G401 (cell line): ENCODE measurements at regions not wholly inside any gene's neighbourhood (a gene's known extent, or its start where the extent isn't known, plus 50 kb on each side); places are given as distances from the start of the nearest gene placed in this dataset.

Experiments used
- DNase-seq: peaks from one replicate; pipeline ENCODE4 v3.0.0-alpha.2; 2015; ENCODE audit warnings: low spot score
- in situ Hi-C: cut with HindIII; loops from 2 replicates; pipeline ENCODE4 v1.10.0; 2016; ENCODE audit warnings: low sequenced_read_pairs, mixed read lengths

DNA sequence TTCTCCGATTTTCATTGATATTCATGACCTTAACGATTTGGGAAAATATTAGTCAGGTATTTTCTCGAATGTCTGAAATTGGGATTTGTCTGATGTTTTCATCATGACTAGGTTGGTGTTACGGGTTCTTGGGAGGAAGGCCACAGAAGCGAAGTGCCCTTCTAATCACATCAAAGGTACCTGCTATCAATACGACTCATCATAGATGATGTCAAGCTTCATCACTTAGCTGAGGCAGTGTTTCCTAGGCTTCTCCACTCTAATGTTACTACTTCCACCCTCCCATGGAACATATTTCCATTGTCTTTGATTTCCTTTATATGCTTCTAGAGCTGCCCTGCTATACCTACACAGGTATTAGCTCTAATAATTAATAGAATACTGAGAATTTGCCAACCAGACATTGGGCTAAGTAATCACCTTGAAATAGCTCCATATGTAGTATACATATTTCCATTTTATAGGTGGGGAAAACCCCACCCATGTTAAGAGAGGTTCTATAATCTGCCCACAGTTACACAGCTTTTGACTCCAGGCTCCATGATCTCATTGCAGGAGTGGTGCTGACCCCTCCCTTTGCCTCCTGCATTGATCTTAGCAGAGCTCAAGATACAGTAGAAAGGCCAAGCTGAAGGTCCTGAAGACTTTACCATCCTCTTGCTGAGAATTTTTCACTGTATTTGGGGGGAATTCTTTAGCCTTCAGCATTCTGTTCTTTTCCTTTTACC is 238.6 kb upstream of the ADAMTSL1 start:
- in situ Hi-C loops = no loop called here
- no peak for DNase-seq

DNA sequence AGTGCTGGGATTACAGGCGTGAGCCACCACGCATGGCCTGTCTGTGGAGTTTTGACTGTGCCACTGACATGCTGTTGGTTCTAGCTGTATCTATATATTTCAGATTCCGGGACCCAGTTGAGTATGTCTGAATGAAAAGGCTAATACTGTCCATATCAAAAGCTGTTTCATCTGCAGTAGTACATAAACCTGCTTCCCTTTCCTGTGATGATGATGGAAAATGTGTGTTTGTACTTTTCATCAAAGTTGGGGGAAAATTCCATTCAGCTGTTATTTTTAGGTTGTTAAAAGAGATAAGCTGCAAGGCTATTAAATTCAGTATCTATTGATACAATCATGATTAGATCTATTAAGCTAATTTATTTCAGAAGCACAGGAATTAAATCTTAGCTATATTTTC is 237.6 kb upstream of the ADAMTSL1 start:
- DNase-seq = no peak
- in situ Hi-C loops = no loop called here

DNA sequence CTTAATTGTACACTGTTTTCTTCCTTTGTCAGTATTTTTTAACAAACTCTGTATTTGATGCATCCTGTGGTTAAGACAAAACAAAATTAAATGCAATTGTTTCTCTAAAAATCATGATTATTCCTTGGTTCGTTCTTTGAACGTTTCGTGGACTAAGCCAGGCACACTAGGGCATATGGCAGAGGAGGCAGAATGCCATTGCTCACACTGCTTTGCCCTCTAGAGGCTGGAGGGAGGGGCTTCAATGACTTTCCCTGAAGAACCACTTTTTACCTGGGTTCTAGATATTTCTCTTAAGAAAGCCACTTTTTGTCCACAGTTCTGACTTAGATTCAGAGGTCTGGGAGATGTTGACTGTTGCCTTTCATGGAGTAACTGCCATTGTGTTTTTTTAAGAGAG is 236.2 kb upstream of the ADAMTSL1 start:
- in situ Hi-C loops = no loop called here
- DNase-seq = no peak

DNA sequence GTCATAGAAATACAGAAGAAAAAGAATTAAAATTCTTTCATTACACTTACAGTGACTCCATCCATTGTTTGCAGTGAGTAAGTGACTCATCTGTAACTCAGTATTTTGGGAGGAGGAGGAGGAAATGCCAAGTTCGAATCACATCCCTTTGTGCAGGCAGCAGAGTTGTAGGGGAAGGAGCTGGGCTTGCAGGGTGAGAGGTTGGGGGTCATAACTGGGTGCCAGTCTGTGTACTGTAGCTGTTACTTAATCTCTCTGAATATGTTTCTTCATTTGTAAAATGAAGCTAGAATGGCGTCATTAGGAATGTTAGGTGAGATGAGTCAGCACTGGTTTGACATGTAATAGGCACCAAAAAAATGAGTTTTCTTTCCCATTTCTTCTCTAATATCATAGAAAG is 235.7 kb upstream of the ADAMTSL1 start:
- in situ Hi-C loops = no loop called here
- no peak for DNase-seq

DNA sequence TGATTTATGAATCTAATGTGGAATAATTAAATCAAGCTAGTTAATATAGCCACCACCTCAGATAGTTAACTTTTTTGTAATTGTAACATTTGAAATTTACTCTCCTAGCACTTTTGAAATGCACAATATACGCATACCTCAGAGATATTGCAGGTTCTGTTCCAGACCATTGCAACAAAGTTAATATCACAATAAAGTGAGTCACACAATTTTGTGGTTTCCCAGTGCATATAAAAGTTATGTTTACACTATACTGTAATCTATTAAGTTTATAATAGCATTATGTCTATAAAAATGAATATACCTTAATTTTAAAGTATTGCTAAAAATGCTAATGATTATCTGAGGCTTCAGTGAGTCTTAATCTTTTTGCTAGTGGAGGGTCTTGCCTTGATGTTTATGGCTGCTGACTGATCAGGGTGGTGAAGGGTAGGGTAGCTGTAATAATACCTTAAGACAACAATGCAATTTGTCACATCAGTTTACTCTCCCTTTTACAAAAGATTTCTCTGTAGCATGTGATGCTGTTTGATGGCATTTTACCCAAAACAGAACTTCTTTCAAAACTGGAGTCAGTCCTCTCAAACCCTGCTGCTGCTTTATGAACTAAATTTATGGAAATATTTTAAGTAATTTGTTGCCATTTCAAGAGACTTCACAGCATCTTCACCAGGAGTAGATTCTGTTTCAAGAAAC is 235.1 kb upstream of the ADAMTSL1 start:
- in situ Hi-C loops = no loop called here
- no peak for DNase-seq

DNA sequence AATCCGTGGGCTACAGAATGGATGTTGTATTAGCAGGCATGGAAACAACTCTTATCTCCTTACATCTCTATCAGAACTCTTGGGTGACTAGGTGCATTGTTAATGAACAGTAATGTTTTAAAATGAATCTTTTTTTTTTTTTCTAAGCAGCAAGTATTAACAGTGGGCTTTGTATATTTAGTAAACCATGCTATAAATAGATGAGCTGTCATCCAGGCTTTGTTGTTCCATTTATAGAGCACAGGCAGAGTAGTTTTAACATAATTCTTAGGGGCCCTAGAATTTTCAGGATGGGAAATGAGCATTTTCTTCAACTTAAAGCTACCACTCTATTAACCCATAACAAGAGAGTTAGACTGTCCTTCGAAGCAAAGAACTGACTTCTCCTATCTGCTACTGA is 233.7 kb upstream of the ADAMTSL1 start:
- in situ Hi-C loops = no loop called here
- DNase-seq = no peak

DNA sequence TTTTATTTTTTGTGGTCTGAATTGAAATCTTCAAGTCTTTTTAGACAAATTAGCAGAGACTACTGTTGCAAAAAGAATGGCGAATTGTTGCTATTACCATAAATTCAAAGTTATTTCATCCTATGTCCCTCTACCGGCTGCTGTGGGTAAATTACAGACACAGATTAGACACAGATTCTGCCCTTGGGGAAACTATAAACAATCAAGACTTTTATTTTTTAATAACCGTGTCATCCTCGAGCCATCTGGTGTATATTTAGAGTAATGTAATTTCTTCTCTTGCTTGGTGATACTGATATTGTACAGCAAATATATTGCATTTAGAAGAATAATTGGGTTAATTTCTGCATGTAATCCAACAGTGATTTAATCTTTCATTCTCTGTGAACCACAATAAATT is 228.0 kb upstream of the ADAMTSL1 start:
- no peak for DNase-seq
- in situ Hi-C loops = no loop called here

DNA sequence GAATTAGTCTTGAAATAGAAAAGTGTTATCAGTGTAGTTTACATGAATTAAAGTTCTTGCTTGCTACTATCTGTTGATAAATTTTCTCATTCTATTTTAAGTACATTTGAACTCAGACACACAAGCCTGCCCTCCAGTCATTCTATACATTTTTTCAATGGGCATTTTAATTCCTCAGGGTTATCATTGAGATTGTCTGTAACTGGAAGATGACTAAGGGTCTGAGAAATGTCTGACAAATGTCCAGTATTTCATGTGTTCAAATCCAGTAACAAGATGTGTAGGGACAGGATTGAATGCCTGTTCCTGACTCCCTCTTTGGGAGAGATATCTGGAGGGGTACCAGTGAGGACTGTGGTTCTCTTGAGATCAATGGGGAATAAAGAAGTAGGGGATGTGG is 223.9 kb upstream of the ADAMTSL1 start:
- in situ Hi-C loops = no loop called here
- DNase-seq = no peak

DNA sequence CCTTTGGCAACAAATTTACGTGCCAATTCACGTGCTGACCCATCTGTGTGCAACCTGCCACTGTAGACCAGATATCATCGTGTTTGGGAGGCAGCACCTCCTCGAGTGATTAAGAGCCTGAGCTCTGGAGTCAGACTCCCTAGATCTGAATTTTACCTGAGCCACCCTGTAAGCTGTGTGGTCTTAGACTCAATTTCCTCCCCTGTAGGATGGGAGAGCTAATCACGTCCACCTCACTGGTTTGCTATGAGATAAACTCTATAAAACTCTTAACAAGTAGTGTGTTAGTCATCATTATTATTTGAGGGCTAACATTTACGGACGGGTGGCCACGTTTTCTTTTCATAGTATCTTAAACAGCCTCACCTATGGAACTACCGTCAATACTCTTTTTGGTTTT is 220.0 kb upstream of the ADAMTSL1 start:
- DNase-seq = no peak
- in situ Hi-C loops = no loop called here

DNA sequence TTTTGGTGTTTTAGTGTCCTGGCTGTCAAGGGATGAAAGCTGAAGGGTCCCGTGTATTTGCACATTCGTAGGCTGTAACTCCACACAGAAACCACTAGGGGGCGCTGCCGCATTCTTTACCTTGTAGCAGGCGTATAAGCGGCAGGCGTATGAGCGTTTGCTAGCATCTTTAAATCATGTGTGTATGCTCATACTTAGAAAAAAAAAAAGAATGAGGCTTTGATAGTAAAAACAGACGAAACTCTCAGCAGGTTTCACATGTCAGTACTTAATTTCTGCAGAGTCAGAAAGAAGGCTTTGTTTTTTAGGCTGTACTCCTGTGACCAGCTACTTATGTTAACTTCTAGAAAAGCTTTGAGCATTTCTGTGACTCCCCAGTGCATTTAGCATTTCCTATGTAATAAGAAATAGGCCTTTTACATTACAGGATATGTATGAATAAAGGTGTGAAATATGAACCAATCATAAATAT is 218.8 kb upstream of the ADAMTSL1 start:
- in situ Hi-C loops = no loop called here
- peak; percentile 87 for DNase-seq

DNA sequence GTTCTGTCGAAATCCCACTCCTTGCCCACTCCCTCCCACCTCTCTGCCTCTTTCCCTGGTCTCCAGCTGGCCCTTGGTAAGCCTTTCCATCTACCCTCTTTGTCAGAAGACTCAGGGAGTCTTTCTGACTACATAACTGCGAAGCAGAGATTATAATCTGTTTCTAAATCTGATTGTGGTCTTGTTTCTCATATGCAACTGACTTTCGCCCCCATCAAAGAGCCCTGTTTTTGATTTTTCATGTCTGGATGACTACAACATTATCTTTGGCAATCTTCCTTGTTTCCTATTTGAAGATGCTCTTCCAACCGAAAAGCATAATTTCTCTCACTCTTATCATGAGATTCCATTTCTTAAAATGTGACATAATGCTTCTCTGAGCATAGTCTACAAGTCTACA is 218.2 kb upstream of the ADAMTSL1 start:
- in situ Hi-C loops = no loop called here
- DNase-seq = no peak

DNA sequence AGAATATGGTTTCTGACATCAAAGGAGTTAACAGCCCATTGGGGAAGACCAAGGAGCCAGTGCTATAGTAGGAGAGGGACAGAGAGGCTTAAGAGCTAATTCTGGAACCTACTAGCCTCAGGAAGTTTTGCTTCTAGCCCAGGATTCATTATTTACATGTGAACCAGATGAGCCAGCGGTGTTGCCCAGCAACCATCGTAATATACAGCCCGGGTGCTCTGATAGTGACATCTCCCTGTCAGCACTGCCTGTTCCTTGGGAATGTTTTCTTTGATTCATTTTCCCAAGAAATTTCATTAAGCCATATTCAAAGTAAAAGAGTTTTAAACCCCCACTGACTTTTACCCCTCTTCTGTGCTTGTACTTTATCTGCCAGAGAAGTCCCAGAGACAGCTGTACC is 217.4 kb upstream of the ADAMTSL1 start:
- no peak for DNase-seq
- in situ Hi-C loops = no loop called here

DNA sequence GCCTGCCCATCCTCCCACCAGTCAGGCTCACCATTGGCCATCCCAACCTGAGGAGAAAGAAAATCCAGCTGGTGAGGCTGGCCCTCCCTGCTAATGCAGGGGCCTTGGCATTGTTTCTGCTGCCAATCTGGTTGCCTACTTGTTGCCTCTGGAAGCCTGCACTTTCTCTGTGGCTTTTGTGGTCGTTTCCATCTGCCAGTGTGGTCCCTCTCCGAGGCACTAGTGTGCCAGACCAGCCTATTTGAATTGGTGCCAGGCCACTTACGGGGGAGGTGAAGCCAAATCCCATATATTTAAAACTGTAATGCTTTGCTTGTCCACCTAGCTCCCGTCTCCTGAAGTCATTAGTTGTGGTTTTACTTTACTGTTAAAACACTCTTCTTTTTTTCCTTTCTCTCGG is 213.4 kb upstream of the ADAMTSL1 start:
- in situ Hi-C loops = no loop called here
- no peak for DNase-seq

DNA sequence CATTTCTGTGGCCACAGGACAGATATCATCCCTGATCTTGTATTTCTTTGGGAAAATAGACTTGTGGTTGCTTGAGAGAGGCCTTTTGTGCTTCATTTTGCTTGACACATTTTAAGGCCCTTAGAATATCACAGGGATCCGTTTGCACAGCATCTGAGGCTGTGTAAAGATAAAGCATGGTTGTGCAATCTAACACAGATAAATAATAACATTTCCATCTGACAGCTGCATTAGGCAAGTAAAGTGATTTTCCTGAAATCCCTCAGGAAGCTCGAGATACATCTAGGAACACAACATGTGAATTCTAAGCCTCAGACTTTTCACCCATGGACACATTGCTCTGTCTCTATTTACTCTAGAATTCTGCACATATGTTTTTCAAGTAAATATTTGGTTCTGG is 212.8 kb upstream of the ADAMTSL1 start:
- in situ Hi-C loops = no loop called here
- DNase-seq = no peak

DNA sequence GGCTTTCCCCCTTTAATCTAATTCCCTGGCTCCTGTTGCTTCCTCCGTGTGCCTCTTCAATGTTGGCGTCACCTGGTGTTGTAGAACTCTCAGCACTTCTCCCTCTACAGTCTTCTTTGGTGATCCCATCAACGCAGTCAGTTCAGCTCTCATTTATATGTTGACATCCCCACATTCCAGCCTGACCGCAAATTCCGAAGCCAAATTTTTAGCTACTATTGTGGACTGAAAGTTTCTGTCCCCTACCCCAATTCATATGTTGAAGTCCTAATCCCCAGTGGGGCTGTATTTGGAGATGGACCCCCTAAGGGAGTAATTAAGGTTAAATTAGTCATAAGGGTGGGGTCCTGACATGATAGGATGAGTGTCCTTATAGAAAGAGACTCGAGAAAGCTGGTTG is 210.6 kb upstream of the ADAMTSL1 start:
- in situ Hi-C loops = no loop called here

DNA sequence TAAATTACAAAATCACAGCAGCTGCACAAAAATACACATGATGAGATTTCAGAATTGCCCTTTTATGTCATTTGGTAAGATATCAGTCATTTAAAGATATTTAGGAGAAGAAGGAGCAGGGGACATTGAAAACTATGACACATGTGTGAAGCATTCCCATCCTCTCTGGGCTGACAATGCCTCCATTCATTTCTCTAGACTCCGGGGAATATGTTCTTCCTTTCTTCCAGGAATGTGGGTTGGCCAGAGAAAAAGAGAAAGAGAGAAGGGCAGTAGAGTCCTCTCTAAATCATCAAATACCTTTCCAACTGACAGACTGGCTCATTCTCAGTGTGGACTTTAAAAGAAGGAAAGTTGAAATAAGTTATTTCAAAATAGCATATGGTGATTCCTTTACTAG is 205.6 kb upstream of the ADAMTSL1 start:
- in situ Hi-C loops = no loop called here
- no peak for DNase-seq

More for the DNA sequence above, 210.6 kb upstream of the ADAMTSL1 start:
- DNase-seq = no peak

DNA sequence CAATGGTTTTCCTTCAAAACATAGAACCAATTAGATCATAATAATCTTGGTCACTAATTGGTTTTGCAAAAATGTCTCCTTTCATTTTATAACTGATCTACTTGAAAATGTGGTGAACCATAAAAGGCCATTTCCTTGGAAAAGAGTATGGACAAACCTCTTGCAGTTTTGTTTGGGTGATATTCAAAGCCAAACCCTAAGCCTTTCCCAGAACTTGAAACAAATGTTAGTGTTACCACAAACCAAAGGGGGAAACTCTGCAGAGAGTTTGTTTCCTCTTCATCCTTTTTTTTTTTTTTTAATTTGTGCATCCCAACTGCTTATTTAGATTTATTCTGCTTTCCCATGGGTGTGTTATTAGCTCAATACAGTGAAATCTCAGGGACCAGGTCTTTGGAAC is 204.4 kb upstream of the ADAMTSL1 start:
- no peak for DNase-seq
- in situ Hi-C loops = no loop called here

DNA sequence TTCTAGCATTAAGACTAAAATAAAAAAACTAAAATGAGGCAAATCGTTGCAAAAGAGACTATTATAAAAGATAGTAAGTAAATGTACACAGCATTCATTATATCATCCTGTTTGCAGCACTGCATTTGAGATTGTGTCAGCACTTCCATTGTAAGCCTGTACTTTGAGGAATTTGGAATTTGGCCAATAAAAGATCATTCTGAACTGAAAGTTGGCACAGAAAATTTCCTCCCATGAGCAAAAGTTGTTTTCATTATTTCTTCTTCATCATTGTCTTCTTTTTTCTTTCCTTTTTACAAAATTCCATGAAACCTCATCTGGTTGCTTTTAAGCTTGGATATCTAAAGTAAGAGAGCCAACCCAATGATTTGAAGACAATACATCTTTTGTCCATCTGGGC is 199.3 kb upstream of the ADAMTSL1 start:
- DNase-seq = no peak
- in situ Hi-C loops = no loop called here

DNA sequence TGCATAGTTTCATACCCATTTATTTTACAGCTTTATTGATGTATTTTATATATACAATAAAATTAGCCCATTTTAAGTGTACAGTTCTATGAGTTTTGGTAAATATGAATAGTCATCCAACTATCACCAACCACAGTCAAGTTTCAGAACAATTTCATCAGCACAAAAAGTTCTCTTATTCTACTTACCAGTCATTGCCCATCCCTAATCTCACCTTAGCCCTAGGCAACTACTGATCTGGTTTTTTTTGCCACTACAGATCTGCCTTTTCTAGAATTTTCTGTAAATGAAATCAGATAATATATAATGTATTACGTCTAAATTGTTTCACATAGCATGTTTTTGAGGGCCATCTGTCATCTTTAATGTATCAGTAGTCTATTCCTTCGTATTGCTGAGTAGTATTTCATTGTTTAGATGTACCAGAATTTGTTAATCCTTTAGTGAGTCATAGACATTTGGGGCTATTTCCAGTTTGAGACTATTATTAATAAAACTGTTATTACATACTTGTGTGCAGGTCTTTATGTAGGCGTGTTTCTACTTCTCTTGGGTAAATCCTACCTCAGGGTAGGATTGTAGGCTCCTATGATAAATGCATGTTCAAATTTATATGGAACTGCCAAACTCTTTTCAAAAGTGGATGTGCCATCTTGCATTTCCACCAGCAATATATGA is 198.5 kb upstream of the ADAMTSL1 start:
- no peak for DNase-seq
- in situ Hi-C loops = no loop called here

DNA sequence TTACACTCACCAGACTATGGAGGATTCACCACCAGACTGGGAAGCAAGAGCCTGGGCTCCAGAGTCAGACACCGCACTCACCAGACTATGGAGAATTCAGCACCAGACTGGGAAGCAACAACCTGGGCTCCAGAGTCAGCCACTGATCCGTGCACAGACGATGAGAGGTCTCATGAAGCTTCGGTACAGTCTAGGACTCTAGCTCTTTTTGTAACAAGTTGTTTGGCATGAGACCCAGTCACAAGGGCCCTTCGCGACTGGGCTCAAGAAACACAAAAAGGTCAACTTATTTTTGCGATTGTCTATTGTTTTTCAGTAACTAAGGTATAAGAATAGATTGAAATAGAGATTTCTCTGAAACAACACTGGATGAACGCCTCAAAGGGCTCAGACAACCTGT is 192.7 kb upstream of the ADAMTSL1 start:
- no peak for DNase-seq
- in situ Hi-C loops = no loop called here

DNA sequence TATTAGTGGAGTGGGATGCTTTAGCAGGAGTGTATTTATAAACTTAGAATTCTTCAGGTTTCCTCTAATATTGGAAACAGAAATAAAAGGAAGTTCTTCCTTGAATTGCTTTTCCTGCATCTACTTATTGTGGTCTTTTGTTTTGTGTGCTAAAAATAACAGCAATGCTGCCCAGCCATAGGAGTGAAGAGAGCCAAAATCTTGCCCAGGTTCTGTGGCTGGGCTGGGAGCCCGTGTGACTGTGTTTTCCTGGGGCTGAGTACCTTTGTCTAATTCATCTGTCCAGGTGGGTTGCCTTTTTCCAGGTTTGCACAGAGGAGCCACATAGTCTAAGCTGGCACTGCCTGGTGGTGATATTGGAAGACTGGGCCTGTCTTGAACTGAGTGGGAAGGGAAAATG is 179.7 kb upstream of the ADAMTSL1 start:
- DNase-seq = no peak
- in situ Hi-C loops = no loop called here
